GM21526 (cell line): ENCODE measurements at regions not wholly inside any gene's neighbourhood (a gene's known extent, or its start where the extent isn't known, plus 50 kb on each side); places are given as distances from the start of the nearest gene placed in this dataset.
"Not testable (repeated sequence)": the region's sequence is repeated elsewhere in the genome, so short reads cannot be mapped to it uniquely, and the experiment has no call there.

Experiments used
- ATAC-seq: cut with Tn5 transposase; IDR thresholded peaks from one replicate; pipeline ENCODE4 v1.9.1; 2021; ENCODE audit warnings: moderate library complexity; ENCODE audit not compliant: unreplicated experiment, low FRiP score

DNA sequence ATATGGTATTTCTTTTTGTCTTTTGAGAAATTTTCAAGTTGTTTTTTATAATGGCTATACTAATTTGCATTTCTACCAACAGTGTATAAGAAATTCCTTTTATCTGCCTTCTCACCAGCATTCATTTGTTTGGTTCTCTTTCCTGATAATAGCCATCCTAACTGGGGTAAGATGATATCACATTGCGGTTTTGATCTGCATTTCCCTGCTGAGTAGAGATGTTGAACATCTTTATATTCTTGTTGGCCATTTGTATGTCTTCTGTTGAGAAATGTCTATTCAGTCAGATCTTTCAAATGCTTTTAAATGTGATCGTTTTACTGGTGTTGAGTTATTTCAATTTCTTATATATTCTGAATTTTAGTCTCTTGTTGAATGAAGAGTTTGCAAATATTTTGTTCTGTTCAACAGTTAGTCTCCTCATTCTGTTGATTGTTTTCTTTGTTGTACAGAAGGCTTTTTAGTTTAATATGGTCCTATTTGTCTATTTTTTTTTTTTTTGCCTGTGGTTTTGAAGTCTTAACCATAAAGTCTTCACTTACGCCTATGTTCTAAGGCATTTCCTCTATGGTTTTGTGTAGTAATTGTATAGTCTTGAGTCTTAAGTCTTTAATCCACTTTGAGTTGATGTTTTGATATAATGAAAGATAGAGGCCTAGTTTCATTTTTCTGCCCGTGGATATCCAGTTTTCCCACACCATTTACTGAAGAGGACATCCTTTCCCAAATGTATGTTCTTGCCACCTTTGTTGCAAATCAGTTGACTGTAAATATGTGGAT lies 1566.9 kb downstream of the STIM2 start:
- ATAC-seq = no peak

DNA sequence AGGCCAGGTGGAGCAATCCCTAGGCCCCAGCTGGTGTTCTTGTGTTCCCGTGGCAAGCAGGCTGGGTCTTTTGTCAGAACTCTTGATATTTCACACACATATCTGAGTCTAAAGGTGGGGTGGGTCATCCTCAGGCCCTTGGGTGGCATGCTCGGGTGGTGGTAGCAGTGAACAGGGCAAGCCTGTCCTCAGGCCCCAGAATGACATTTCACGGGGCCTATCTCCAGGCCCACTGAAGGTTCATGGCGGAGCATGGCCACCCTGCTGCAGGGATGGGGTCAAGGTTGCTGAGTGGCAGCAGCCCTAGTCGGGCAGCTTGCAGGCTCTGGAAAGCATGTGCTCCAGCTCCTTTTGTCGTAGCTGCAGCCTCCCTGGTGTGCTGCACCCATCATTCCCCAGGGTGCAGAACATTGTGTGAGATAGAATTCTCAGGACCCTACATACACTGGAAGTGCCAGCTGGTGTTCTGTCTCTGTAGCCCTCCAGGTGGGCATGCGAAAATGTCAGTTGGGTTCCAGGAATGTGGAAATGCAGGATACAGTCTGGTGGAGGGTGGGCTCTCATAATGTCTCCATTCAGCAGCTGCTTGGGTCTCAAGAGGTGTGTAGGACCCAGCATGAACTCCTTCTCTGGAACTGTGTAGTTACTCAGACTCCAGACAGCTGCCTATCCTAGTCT lies 1571.8 kb downstream of the STIM2 start:
- ATAC-seq = no peak

DNA sequence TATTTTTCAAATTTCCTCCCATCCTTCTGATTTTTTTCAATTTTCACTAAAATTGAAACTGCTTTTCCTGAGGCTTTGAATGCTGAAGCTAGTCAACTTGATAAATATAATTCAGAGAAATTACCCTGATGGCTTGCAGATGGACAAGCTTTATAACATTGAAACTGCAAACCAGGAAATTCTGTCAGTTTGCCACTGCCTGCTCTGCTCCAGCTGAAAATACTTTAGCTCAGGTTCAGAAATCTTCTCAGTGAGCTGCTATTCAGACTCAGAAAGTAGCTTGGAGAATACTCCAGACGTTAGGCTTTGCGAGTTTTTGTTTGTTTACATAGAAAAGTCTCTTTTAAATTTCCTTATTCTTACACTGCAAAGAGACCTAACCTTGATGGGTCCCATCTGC lies 1574.7 kb downstream of the STIM2 start:
- no peak for ATAC-seq

DNA sequence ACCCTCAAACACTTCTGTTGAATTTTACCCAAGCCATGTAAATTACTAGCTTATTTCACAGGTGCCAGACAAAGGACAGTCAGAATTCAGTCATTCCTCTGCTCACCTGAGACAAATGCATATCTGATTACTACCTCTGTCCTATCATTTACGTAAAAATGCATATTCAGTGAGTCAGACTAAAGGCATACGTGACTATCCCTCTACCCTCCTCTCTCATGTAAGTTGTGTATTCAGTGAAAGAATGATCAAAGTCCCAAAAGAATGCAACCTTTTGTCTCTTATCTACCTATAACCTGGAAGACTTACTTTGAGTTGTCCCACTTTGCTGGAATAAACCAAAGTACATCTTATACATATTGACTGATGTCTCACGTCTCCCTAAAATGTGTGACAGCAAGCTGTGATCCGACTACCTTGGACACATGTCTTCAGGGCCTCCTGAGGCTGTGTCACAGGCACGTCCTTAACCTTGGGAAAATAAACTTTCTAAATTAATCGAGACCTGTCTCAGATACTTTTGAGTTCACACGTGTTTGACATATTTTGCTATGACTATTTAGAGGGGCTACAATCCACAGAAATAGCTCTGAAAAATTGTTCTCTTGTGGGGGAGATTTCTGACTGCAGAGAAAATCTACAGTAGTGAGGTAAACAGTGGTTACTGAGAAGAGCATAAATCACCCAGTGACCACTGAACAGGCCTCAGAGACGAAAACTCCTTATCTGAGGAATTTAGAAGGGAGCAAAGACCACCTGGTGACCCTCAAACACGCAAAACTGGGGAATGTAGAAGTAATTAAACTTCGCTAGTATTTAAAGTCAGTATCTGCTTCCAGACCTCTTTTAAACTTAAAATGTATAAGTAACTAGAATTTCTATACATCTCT lies 1575.8 kb downstream of the STIM2 start:
- no peak for ATAC-seq

DNA sequence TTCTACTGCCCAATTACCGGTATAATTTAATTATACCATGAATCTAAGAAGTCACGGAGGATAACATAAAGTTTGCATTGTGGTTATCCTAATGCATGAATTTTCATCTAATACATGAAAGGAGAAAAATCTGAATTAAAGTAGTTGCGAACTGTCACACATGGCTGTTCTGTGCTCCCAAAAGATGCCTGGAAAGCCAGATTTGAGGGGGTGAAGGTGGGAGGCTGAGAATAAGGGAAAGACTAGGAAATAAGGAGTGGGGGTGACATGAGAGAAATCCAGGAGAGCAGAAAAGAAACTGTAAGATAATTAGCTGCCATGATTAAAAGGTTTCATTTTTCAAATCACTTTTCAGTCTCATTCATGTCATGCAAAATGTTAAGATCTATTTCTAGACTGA lies 1582.7 kb downstream of the STIM2 start:
- ATAC-seq = no peak

DNA sequence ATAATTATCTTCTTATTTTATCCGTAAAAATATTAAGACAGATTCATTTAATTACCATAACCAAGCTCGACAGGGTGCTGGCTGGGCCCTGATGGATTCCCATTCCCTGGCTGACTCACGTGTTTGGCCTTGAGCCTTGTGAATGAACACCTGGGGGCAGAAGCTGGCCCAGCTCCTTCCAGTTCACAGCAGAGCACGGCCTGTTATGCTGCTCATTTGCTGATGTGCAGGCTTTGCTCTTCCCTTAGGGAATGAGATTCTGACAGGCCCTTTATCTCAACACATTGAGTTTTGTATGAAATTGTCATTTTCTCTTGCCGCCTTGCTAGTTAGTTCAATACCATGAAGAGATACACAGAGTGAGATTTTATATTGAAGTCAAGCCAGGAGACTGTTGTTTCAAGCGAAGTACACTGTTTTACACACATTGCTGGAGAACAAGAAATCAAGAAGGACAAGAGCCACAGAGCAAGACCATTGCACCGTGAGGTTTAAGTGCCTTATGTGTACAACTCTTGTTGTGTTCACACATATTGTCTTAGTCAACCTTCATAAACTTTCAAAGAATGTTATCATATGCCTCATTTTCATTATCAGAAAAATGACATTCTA lies 1583.3 kb downstream of the STIM2 start:
- no peak for ATAC-seq

DNA sequence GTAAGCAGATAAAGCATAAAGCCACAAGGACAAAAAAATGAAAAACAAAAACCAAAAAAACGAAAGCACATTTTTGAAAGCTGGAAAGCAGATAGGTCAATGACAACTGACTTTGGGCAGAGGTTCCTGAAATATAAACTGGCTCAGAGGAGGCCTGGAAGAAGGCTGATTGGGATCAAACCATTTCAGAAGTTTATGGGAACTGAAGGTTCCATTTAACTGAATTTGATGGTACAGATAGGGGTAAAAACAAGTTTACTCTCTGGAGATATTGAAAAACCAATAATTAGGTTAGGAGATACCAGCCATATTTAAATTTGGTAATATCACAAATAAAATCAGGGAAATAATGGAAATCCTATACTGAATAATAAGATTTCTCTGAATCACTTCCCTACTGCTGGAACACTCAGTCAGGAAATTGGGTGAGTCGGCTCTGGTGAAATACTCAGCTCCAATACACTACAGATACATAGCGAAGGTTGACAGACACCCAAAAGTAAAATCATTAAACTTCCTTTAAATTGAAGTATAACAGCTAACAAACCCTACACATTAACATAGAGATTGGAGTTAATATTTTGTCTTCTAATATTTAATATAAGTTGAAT lies 1584.3 kb downstream of the STIM2 start:
- no peak for ATAC-seq

DNA sequence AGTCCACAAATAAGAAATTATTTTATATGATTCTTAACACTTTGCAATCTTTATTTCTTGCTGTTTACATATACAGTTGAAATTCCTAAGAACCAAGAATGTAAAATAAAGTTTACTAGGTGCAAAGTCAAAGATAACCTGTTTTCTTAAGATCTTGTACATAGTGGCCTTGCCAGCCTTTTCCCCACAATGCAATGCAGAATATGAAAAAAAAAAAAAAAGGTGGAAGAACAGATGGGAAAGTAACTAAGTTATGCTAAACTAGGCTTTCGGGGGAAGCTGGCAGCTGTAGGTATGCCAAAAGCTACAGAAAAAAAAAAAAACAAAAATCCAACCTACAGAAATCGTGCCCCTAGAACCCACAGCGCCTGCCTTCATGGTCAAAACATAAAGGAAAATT lies 1588.4 kb downstream of the STIM2 start:
- no peak for ATAC-seq

DNA sequence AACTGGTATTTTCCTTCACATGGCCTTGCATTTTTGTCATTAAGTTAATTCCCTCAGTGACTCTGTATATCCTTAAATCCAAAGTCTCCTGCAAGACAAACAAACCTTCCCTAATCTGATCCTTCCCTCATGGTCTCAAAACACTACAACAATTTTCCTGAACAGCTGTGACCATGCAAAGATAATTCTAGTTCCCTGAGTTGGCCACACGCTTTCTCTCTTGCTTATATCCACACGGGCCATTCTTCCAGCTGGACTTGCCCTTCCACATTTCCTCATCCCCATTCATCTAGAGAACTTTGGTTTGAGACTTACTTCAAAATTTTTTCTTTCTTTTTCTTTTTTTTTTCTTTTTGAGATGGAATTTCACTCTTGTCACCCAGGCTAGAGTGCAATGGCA lies 1590.7 kb downstream of the STIM2 start:
- no peak for ATAC-seq

DNA sequence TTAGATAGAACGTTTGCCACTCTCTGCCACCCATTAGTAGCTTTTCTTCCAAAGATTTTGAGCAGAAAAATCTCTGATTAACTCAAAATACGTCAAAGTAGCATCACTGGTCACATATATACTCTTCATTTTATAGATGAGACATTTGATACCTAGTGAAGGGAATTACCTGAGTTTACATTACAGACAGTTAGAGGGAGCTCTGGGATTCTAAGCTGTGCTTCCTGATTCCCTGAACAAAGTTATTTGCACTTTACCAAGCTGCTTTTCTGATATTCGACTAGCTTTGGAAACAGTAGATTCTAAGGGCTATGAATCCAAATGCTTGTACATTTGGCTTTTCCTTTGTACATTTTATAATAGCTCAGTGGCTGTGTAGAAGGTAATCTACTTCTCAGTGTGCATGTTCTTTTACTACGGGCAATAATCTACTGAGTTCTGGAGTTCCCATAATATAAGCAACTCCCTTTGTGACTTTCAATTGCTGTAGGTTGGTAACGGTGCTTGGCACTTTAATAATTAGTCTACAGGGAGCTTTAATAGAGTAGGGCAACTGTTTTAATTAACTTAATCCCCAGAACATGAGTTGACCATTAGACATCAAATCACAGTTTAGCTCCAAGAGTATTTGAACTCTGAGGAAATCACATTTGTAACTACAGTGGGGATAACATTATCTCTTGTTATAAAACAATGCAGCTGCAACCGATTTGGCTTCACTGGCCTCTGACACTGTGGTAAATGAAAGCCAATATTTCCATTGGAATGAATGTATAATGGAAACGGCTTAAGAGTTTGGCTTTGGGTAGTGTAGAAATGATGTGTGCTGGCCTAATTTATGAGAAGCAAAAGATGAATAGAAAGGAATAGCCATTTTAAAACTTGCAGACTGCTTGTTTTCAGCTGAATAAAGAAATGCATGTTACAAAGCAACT lies 1602.4 kb downstream of the STIM2 start:
- ATAC-seq = no peak

DNA sequence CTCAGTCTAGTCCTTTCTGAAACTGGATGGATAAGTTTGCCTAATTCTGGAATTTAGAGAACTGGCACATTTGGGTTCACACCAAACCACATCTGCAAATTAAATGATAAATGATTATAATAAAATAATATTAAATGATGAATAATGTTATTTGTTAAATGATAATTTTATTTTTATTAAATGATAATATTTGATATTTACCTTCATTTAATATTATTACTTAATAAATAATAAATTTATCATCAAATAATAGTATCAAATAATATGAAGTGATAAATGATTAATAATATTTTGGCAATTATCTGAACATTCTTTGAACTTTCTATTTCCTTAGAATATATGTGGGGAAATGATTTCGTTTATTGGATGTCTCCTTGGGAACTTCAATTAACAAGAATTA lies 1604.2 kb downstream of the STIM2 start:
- no peak for ATAC-seq

DNA sequence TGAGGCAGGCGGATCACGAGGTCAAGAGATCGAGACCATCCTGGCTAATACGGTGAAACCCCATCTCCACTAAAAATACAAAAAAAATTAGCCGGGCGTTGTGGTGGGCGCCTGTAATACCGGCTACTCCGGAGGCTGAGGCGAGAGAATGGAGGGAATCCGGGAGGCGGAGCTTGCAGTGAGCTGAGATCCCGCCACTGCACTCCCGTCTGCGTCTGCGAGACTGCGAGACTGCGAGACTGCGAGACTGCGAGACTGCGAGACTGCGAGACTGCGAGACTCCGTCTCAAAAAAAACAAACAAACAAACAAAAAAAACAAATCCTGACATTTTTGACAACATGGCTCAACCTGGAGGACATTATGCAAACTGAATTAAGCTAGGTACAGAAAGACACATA lies 1606.2 kb downstream of the STIM2 start:
- not testable (repeated sequence) for ATAC-seq

DNA sequence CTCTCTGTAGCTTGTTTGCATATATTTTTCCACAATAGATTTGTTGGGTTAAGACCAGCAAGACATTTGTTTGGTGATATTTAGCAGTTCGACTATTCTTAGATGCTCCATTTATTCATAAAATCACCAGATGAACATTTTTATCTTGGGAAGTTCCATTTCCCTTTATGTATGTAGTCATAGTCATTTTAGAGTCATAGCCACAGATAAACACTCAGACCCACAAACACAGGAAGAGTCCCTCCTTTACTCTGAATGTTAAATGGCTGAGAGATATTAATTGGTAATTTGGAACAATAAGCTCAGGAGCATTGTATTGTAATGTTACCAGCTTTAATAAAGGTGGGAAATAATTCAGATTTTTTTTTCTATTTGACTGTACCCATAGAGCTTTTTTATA lies 1608.7 kb downstream of the STIM2 start:
- ATAC-seq = no peak

DNA sequence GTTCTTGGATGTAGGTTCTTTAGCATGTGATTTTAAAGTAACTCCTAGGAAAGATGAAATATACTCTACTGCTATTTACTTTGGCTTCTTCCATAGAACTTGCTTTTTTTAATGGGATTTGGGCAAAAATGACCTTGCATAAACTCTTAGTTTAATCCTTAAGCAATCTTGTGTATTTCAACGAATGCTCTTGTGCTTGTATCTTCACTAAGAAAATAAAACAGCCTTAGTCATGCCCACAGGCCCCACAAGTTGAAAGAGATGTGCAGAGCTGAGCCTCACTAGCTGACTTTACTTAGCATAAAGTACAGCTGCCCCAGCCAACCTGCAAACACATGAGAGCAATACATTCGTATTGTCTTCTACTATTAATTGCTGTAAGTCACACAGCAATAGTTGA lies 1609.2 kb downstream of the STIM2 start:
- no peak for ATAC-seq

DNA sequence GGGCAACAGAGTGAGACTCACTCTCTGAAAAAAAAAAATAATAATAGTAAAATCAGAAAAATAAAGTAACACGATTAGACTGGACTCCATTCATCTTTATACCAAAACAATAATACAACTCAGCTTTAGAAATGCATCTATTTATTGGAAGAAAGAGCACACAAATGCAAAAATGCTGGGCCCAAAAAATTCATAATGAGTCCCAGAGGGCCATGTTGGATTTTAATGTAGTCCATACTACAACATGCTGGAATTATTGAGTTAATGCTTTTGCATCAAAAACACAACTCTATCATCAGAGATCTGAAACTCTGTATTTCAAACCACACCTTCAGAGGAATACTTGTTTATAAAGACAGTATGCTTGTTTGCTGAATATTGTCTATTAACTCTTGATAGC lies 1614.7 kb downstream of the STIM2 start:
- no peak for ATAC-seq

DNA sequence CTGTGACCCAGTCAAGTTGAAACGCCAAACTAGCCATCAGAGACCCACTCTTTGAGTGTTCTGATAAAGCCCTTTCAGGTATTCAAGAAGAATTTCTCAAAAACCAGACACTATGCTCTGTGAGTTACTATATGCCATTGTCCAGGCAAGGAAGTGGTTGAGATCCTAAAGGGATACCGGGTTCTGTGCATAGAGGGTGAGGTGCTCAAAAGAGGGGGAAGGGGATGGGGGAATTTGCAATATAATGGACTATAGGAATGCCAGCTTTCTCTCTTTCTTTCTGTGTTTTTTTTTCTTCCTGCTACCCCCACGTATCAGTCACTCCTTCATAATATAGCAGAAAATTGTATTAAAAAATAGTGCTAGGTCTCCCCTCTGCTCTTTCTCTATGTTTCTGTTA lies 1619.0 kb downstream of the STIM2 start:
- no peak for ATAC-seq

DNA sequence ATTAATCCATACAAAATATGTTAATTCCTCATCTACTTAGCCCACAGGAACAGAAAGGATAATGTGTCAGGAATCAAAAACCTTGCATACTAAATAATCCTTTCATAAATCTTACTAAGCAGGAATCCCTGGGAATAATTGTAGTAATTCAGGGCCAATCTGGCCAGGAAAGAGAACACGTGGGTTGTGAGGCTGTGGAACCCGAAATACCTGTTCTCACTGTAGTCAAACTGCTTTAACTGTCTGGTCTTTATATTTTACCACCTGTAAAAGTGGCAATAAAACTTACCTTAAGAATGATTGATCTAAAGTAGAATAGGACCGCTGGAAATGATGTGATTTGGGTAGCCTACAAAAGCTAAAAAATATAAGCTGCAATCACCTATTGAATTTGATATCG lies 1620.9 kb downstream of the STIM2 start:
- ATAC-seq = no peak

DNA sequence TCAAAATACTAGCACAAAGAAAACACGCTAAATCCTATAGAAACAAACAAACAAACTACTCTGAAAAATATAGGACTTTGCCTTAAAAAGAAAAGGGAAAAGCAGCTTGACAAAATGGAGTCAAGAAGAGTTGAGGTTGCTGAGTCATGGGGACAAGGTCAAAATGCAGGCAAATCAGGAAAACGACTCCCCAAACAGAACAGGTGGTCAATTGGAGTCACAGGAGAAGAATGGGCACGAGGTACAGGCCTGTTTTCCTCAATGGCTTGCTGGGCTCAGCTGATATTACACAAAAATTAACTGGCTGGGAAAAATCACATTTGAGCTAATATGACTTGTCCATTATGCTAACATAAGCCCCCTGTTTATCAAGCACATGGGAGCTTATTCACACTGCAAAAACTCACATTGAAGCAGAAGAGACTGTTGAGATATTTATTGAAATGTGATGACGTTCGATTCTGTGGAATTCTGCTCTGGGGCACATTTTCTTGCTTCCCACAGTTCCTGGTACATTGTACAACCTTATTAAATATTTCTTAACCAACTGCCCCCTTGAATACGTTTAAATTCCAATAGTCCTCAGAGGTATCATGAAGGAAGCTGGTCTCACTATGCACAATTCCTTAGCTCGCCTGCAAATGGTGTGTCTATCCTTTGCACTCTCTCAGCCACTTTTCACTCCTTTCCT lies 1622.1 kb downstream of the STIM2 start:
- ATAC-seq = no peak

DNA sequence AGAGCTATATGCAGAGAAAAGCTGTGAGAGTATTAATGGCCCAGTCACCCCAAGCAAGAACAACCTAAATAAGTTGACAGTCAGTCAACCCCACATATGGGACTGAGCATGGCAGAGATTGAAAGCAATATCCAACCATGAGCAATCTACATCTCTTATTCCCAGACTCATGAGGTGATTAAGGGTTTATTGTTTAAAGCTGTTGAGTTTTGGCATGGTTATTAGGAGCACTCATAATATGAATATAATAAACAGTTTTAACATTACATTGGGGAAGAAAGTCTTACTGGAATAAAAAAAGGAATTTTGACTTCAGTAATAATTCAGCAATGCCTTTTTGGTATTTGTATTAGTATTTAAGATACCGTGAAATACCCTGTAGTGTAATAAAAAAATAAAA lies 1627.4 kb downstream of the STIM2 start:
- ATAC-seq = no peak
